H1 (cell line): ENCODE measurements at regions not wholly inside any gene's neighbourhood (a gene's known extent, or its start where the extent isn't known, plus 50 kb on each side); places are given as distances from the start of the nearest gene placed in this dataset.

Experiments used
- NRF1 ChIP-seq: IDR thresholded peaks from 2 replicates; pipeline ENCODE4 v1.6.1; 2011; ENCODE audit warnings: mild to moderate bottlenecking, low read depth, low read length, improper control_type of control experiment
- RNF2 ChIP-seq: fragments of 200-900, 300-1000 bp; sonication (generic); IDR thresholded peaks from 2 replicates; pipeline ENCODE4 v1.7.1; 2016; ENCODE audit warnings: borderline replicate concordance, low read depth, mild to moderate bottlenecking, antibody characterized with exemption, low read length; ENCODE audit not compliant: poor library complexity, severe bottlenecking; ENCODE audit errors: missing control alignments
- SP1 ChIP-seq: IDR thresholded peaks from 2 replicates; pipeline ENCODE4 v1.6.1; 2011; ENCODE audit warnings: low read depth, low read length
- SP4 ChIP-seq: IDR thresholded peaks from 2 replicates; pipeline ENCODE4 v1.6.1; 2012; ENCODE audit warnings: low read length, inconsistent platforms
- TEAD4 ChIP-seq: IDR thresholded peaks from 2 replicates; pipeline ENCODE4 v1.6.1; 2012; ENCODE audit warnings: low read depth, low read length, inconsistent platforms, mixed read lengths
- YY1 ChIP-seq: IDR thresholded peaks from 2 replicates; pipeline ENCODE4 v1.6.1; 2011; ENCODE audit warnings: low read depth, mild to moderate bottlenecking, low read length

- TF ChIP-seq RNF2 (no peak), SP4 (no peak), SP1 (no peak), NRF1 (no peak), YY1 (no peak), TEAD4 (no peak)
These were observed 648.4 kb downstream of the ETS1 start (continued) for GRCh38 chr11:127939000-127939399.
